ENCODE measurements at regions not wholly inside any gene's neighbourhood (a gene's known extent, or its start where the extent isn't known, plus 50 kb on each side); places are given as distances from the start of the nearest gene placed in this dataset.

DNA sequence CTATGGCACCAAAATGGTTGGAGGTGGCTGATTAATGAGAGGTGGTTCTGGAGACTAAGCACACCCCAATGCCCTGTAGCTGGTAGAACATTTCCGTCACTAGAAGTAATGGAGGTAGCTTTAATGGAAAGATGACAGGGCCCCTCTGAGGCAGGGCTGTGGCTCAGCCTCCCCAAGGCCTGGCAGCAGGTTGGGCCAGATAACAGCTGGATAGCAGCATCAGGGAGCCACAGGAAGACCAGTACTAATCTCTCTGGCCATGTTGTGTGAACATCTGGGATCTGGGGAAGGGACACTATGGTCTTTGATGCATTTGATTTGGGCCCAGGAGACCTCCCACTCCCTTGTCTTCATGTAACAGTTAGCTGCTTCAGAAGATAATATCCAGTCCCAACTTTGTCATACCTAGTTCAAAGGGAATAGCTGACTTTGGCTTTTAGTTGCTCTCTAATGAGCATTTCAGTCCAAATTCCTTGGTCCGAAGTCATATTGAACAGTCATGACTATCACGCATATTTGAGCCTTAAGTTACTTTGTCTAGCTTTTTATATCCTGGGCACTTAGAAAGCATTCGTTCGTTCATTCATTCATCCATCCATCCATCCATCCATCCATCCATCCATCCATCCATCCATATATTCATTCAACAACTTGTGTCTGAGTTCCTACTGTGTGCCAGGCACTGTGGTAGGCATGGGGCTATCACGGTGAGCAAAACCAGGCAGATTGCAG is 53.0 kb upstream of the LMO2 start (continued):
- TF ChIP-seq, protein P1, sequence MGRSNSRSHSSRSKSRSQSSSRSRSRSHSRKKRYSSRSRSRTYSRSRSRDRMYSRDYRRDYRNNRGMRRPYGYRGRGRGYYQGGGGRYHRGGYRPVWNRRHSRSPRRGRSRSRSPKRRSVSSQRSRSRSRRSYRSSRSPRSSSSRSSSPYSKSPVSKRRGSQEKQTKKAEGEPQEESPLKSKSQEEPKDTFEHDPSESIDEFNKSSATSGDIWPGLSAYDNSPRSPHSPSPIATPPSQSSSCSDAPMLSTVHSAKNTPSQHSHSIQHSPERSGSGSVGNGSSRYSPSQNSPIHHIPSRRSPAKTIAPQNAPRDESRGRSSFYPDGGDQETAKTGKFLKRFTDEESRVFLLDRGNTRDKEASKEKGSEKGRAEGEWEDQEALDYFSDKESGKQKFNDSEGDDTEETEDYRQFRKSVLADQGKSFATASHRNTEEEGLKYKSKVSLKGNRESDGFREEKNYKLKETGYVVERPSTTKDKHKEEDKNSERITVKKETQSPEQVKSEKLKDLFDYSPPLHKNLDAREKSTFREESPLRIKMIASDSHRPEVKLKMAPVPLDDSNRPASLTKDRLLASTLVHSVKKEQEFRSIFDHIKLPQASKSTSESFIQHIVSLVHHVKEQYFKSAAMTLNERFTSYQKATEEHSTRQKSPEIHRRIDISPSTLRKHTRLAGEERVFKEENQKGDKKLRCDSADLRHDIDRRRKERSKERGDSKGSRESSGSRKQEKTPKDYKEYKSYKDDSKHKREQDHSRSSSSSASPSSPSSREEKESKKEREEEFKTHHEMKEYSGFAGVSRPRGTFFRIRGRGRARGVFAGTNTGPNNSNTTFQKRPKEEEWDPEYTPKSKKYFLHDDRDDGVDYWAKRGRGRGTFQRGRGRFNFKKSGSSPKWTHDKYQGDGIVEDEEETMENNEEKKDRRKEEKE (IDR thresholded peaks at IDR 0.05; ENCODE audit: borderline replicate concordance in 1 of 2, control insufficient read depth in 1 of 2, low read depth in 2 of 2, low read length in 1 of 2): peak in 1 of 2 experiments; percentile 40; a peak in 1 of 4 replicates
- no peak for TF ChIP-seq U2AF2 (optimal IDR thresholded peaks at IDR 0.05; ENCODE audit: low read depth, low read length)
- peak; percentile 71; the same call in 1 of the 2 replicates for TF ChIP-seq BACH1 (tag; IDR thresholded peaks at IDR 0.05)
- no peak for TF ChIP-seq NR1H2 (CRISPR knock-in tag; IDR thresholded peaks at IDR 0.05)
- TF ChIP-seq, protein P2, sequence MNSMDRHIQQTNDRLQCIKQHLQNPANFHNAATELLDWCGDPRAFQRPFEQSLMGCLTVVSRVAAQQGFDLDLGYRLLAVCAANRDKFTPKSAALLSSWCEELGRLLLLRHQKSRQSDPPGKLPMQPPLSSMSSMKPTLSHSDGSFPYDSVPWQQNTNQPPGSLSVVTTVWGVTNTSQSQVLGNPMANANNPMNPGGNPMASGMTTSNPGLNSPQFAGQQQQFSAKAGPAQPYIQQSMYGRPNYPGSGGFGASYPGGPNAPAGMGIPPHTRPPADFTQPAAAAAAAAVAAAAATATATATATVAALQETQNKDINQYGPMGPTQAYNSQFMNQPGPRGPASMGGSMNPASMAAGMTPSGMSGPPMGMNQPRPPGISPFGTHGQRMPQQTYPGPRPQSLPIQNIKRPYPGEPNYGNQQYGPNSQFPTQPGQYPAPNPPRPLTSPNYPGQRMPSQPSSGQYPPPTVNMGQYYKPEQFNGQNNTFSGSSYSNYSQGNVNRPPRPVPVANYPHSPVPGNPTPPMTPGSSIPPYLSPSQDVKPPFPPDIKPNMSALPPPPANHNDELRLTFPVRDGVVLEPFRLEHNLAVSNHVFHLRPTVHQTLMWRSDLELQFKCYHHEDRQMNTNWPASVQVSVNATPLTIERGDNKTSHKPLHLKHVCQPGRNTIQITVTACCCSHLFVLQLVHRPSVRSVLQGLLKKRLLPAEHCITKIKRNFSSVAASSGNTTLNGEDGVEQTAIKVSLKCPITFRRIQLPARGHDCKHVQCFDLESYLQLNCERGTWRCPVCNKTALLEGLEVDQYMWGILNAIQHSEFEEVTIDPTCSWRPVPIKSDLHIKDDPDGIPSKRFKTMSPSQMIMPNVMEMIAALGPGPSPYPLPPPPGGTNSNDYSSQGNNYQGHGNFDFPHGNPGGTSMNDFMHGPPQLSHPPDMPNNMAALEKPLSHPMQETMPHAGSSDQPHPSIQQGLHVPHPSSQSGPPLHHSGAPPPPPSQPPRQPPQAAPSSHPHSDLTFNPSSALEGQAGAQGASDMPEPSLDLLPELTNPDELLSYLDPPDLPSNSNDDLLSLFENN (IDR thresholded peaks at IDR 0.05; ENCODE audit: low read depth in 2 of 2, low read length in 2 of 2): peak in 1 of 2 experiments; percentile 100; a peak in 2 of 4 replicates
- TF ChIP-seq, protein P3, sequence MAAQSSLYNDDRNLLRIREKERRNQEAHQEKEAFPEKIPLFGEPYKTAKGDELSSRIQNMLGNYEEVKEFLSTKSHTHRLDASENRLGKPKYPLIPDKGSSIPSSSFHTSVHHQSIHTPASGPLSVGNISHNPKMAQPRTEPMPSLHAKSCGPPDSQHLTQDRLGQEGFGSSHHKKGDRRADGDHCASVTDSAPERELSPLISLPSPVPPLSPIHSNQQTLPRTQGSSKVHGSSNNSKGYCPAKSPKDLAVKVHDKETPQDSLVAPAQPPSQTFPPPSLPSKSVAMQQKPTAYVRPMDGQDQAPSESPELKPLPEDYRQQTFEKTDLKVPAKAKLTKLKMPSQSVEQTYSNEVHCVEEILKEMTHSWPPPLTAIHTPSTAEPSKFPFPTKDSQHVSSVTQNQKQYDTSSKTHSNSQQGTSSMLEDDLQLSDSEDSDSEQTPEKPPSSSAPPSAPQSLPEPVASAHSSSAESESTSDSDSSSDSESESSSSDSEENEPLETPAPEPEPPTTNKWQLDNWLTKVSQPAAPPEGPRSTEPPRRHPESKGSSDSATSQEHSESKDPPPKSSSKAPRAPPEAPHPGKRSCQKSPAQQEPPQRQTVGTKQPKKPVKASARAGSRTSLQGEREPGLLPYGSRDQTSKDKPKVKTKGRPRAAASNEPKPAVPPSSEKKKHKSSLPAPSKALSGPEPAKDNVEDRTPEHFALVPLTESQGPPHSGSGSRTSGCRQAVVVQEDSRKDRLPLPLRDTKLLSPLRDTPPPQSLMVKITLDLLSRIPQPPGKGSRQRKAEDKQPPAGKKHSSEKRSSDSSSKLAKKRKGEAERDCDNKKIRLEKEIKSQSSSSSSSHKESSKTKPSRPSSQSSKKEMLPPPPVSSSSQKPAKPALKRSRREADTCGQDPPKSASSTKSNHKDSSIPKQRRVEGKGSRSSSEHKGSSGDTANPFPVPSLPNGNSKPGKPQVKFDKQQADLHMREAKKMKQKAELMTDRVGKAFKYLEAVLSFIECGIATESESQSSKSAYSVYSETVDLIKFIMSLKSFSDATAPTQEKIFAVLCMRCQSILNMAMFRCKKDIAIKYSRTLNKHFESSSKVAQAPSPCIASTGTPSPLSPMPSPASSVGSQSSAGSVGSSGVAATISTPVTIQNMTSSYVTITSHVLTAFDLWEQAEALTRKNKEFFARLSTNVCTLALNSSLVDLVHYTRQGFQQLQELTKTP (IDR thresholded peaks at IDR 0.05; ENCODE audit: low read depth in 1 of 2, partially characterized antibody in 2 of 2): peak; percentile 53 to 96
- TF ChIP-seq FOXK2 (conservative IDR thresholded peaks at IDR 0.05 in 1 of 2, IDR thresholded peaks at IDR 0.05 in 1 of 2; ENCODE audit: low read depth in 2 of 2): peak in 1 of 2 experiments; percentile 52; a peak in 2 of 4 replicates
- TF ChIP-seq NFIC (IDR thresholded peaks at IDR 0.05): peak; percentile 99
- TF ChIP-seq, protein P4, sequence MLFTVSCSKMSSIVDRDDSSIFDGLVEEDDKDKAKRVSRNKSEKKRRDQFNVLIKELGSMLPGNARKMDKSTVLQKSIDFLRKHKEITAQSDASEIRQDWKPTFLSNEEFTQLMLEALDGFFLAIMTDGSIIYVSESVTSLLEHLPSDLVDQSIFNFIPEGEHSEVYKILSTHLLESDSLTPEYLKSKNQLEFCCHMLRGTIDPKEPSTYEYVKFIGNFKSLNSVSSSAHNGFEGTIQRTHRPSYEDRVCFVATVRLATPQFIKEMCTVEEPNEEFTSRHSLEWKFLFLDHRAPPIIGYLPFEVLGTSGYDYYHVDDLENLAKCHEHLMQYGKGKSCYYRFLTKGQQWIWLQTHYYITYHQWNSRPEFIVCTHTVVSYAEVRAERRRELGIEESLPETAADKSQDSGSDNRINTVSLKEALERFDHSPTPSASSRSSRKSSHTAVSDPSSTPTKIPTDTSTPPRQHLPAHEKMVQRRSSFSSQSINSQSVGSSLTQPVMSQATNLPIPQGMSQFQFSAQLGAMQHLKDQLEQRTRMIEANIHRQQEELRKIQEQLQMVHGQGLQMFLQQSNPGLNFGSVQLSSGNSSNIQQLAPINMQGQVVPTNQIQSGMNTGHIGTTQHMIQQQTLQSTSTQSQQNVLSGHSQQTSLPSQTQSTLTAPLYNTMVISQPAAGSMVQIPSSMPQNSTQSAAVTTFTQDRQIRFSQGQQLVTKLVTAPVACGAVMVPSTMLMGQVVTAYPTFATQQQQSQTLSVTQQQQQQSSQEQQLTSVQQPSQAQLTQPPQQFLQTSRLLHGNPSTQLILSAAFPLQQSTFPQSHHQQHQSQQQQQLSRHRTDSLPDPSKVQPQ (CRISPR knock-in tag; IDR thresholded peaks at IDR 0.05; ENCODE audit: borderline replicate concordance): peak; percentile 83; the same call in 1 of the 2 replicates
- no peak for TF ChIP-seq ZNF431 (CRISPR knock-in tag; IDR thresholded peaks at IDR 0.05)
- no peak for TF ChIP-seq TAF15 (IDR thresholded peaks at IDR 0.05; ENCODE audit: low read depth, low read length)

Data from K562 (cell line).